Liver (tissue), 8 donors: ENCODE measurements at regions not wholly inside any gene's neighbourhood (a gene's known extent, or its start where the extent isn't known, plus 50 kb on each side); places are given as distances from the start of the nearest gene placed in this dataset.

Experiments used
- DNase-seq: peaks from one replicate; pipeline ENCODE4 v3.0.0-alpha.2; 2017; ENCODE audit warnings: low spot score
- H3K27ac ChIP-seq, 2 donors: one replicate each; pipeline ENCODE4 v1.7.0; 2013; ENCODE audit warnings: inconsistent platforms in 2 of 2, low read length in 2 of 2, control low read depth in 1 of 2, low read depth in 1 of 2, mild to moderate bottlenecking in 1 of 2
- H3K27me3 ChIP-seq, 4 donors: one replicate each; pipeline versions ENCODE4 v1.6.1 to v1.7.0; 2013; ENCODE audit warnings: low read length in 3 of 4, inconsistent platforms in 1 of 4, mild to moderate bottlenecking in 1 of 4, moderate library complexity in 1 of 4; ENCODE audit not compliant: control insufficient read depth in 4 of 4, insufficient read depth in 4 of 4
- H3K36me3 ChIP-seq, 4 donors: one replicate each; pipeline versions ENCODE4 v1.6.1 to v1.7.0; 2013; ENCODE audit warnings: low read length in 3 of 4, mild to moderate bottlenecking in 3 of 4, low read depth in 1 of 4, moderate library complexity in 1 of 4; ENCODE audit not compliant: control insufficient read depth in 4 of 4, insufficient read depth in 3 of 4
- H3K4me1 ChIP-seq, 4 donors: one replicate each; pipeline versions ENCODE4 v1.6.1 to v1.7.0; 2013; ENCODE audit warnings: low read length in 3 of 4, mild to moderate bottlenecking in 3 of 4, moderate library complexity in 1 of 4; ENCODE audit not compliant: control insufficient read depth in 4 of 4, insufficient read depth in 4 of 4
- H3K4me3 ChIP-seq, 3 donors: one replicate each; pipeline versions ENCODE4 v1.6.1 to v1.7.0; 2013; ENCODE audit warnings: low read length in 3 of 3, control low read depth in 1 of 3, low read depth in 1 of 3, mild to moderate bottlenecking in 1 of 3
- H3K9ac ChIP-seq, 2 donors: one replicate each; pipeline ENCODE4 v1.7.0; 2013; ENCODE audit warnings: low read length in 2 of 2, mild to moderate bottlenecking in 2 of 2, moderate library complexity in 2 of 2, control low read depth in 1 of 2, low read depth in 1 of 2
- H3K9me3 ChIP-seq, 4 donors: one replicate each; pipeline versions ENCODE4 v1.6.1 to v1.7.0; 2013; ENCODE audit warnings: low read length in 3 of 4; ENCODE audit not compliant: control insufficient read depth in 4 of 4
- ATF3 ChIP-seq: IDR thresholded peaks from 2 replicates; pipeline ENCODE4 v1.6.1; 2016; ENCODE audit warnings: antibody characterized with exemption
- CTCF ChIP-seq: fragments of 150-350 bp; IDR thresholded peaks from 2 replicates; pipeline ENCODE4 v1.5.1; 2017; ENCODE audit warnings: improper control_type of control experiment, low read depth, low read length; ENCODE audit not compliant: missing input control
- FOXA1 ChIP-seq: IDR thresholded peaks from 2 replicates; pipeline ENCODE4 v1.6.1; 2016; ENCODE audit warnings: antibody characterized with exemption
- FOXA2 ChIP-seq: IDR thresholded peaks from 2 replicates; pipeline ENCODE4 v1.6.1; 2016; ENCODE audit warnings: antibody characterized with exemption
- GABPA ChIP-seq, 2 donors: IDR thresholded peaks in 1 of 2; conservative IDR thresholded peaks in 1 of 2; 2 replicates each; pipeline ENCODE4 v1.6.1; 2016; ENCODE audit warnings: antibody characterized with exemption in 2 of 2, mild to moderate bottlenecking in 1 of 2, moderate library complexity in 1 of 2
- HNF4G ChIP-seq: IDR thresholded peaks from 2 replicates; pipeline ENCODE4 v1.6.1; 2016; ENCODE audit warnings: antibody characterized with exemption
- JUND ChIP-seq, 2 donors: IDR thresholded peaks; 2 replicates each; pipeline ENCODE4 v1.6.1; 2016; ENCODE audit warnings: antibody characterized with exemption in 2 of 2
- NR2F2 ChIP-seq: IDR thresholded peaks from 2 replicates; pipeline ENCODE4 v1.6.1; 2016; ENCODE audit warnings: antibody characterized with exemption
- RAD21 ChIP-seq, 2 donors: IDR thresholded peaks; 2 replicates each; pipeline ENCODE4 v1.6.1; 2016; ENCODE audit warnings: antibody characterized with exemption in 2 of 2, mild to moderate bottlenecking in 2 of 2
- REST ChIP-seq: IDR thresholded peaks from 2 replicates; pipeline ENCODE4 v1.6.1; 2016; ENCODE audit warnings: antibody characterized with exemption, mild to moderate bottlenecking
- RXRA ChIP-seq, 2 donors: IDR thresholded peaks; 2 replicates each; pipeline ENCODE4 v1.6.1; 2017 to 2018; ENCODE audit warnings: antibody characterized with exemption in 2 of 2, mild to moderate bottlenecking in 1 of 2
- TAF1 ChIP-seq: conservative IDR thresholded peaks from 2 replicates; pipeline ENCODE4 v1.6.1; 2016; ENCODE audit warnings: antibody characterized with exemption, mild to moderate bottlenecking
- ZBTB33 ChIP-seq: IDR thresholded peaks from 2 replicates; pipeline ENCODE4 v1.6.1; 2016; ENCODE audit warnings: antibody characterized with exemption
- WGBS: extraction: QIAGEN DNeasy Blood & Tissue Kit; methylation state at CpG from one replicate; pipeline ENCODE4 v1.1.7; 2013; 5-methylcytosine and 5-hydroxymethylcytosine counted together
- donor health status: healthy.
- donor health status: healthy.
- donor health status: healthy.
- donor health status: healthy.
- donor health status: healthy.

- WGBS: 83% methylated on average over 4 of the region's 4 CpGs
Measured at GRCh38 chr10:33559105-33559504, 224.6 kb upstream of the NRP1 start.

More at GRCh38 chr10:33559105-33559504, 224.6 kb upstream of the NRP1 start:
- DNase-seq: no peak
- Histone ChIP-seq H3K4me3 (no peak overlapping the region), H3K9ac (no peak overlapping the region), H3K36me3 (no peaks in the 10 kb centered on the region), H3K27me3 (no peaks in the 10 kb centered on the region), H3K9me3 (no peaks in the 10 kb centered on the region), H3K4me1 (no peaks in the 10 kb centered on the region), H3K27ac (no peak overlapping the region)
- TF ChIP-seq FOXA2 (no peak), RAD21 (IDR thresholded peaks at IDR 0.05) (no peak), ATF3 (no peak), HNF4G (no peak), ZBTB33 (no peak), NR2F2 (no peak), FOXA1 (no peak), RXRA (IDR thresholded peaks at IDR 0.05) (no peak), TAF1 (no peak), REST (no peak), GABPA (IDR thresholded peaks at IDR 0.05 in 1 of 2, conservative IDR thresholded peaks at IDR 0.05 in 1 of 2) (no peak), CTCF (no peak), JUND (IDR thresholded peaks at IDR 0.05) (no peak)
